Activated CD4-positive, alpha-beta T cell treated with anti-CD3 and anti-CD28 coated beads for 36 hours (primary cell): ENCODE measurements at regions not wholly inside any gene's neighbourhood (a gene's known extent, or its start where the extent isn't known, plus 50 kb on each side); places are given as distances from the start of the nearest gene placed in this dataset.

Experiments
- ATAC-seq: fragments of 200-7000 bp; cut with Tn5 transposase; one replicate; pipeline ENCODE4 v1.10.0; 2021; ENCODE audit warnings: mild to moderate bottlenecking, moderate library complexity
- CTCF ChIA-PET: fragments of 350-600 bp; sonication (Branson Sonifier 250); formaldehyde crosslinking; loops from one replicate; lab custom pipeline; 2021; ENCODE audit warnings: antibody characterized with exemption; lab: Charles Lee
- POLR2A ChIA-PET: fragments of 350-600 bp; sonication (Branson Sonifier 250); formaldehyde crosslinking; loops from one replicate; lab custom pipeline; 2021; ENCODE audit warnings: antibody characterized with exemption, inconsistent platforms; lab: Charles Lee
- DNase-seq: peaks from one replicate; pipeline ENCODE4 v3.0.0-alpha.2; 2020
- H3K27ac Mint-ChIP-seq: one replicate; pipeline ENCODE4 v1.8.0; 2021; ENCODE audit warnings: mixed read lengths
- H3K27me3 Mint-ChIP-seq: one replicate; pipeline ENCODE4 v1.8.0; 2021; ENCODE audit warnings: mixed read lengths
- H3K36me3 Mint-ChIP-seq: one replicate; pipeline ENCODE4 v1.8.0; 2021; ENCODE audit warnings: low read depth, mixed read lengths
- H3K4me1 Mint-ChIP-seq: one replicate; pipeline ENCODE4 v1.8.0; 2021; ENCODE audit warnings: mixed read lengths
- H3K4me3 Mint-ChIP-seq: one replicate; pipeline ENCODE4 v1.8.0; 2021; ENCODE audit warnings: mild to moderate bottlenecking, moderate library complexity, mixed read lengths
- H3K9me3 Mint-ChIP-seq: one replicate; pipeline ENCODE4 v1.8.0; 2021; ENCODE audit warnings: low read depth, mixed read lengths
- intact Hi-C, 2 experiments: fragments of 100-400 bp; cut with DNase I in 1 of 2; cut with micrococcal nuclease in 1 of 2; formaldehyde crosslinking; loops; one replicate each; pipeline versions ENCODE4 v1.14.2 to v1.15.1; 2022 to 2024; cut with DNase I, micrococcal nuclease

GRCh38 chr15:81536356-81536755 lies 162.3 kb upstream of the TMC3 start:
- CTCF ChIA-PET: interaction anchor here (0.6 kb wide), 1 partner anchor 642 kb away, joined by 3 read pairs; no protein-coding TSS in a partner anchor
- Mint-ChIP-seq H3K4me3 (no peak overlapping the region), H3K4me1 (no peaks in the 10 kb centered on the region), H3K36me3 (no peaks in the 10 kb centered on the region), H3K27ac (no peak overlapping the region), H3K27me3 (peaks cover 12% of the 10 kb centered on the region), H3K9me3 (no peaks in the 10 kb centered on the region)
- intact Hi-C loops: no loop called here
- POLR2A ChIA-PET: no interaction called here
- ATAC-seq: no peak
- no peak for DNase-seq

- no peak overlapping the region for H3K4me3 Mint-ChIP-seq
- DNase-seq: no peak
Measured at GRCh38 chr15:81534124-81534523, 160.1 kb upstream of the TMC3 start.

GRCh38 chr15:81532001-81532400 lies 158.0 kb upstream of the TMC3 start:
- H3K36me3 Mint-ChIP-seq: no peaks in the 10 kb centered on the region
- no peak overlapping the region for H3K27ac Mint-ChIP-seq
- ATAC-seq (no peak), DNase-seq (no peak)
- ChIA-PET CTCF (no interaction called here), POLR2A (no interaction called here)
- peaks cover 4% of the 10 kb centered on the region for H3K27me3 Mint-ChIP-seq
- no peaks in the 10 kb centered on the region for H3K4me1 Mint-ChIP-seq
- intact Hi-C loops: no loop called here
- H3K4me3 Mint-ChIP-seq: no peak overlapping the region
- H3K9me3 Mint-ChIP-seq: no peaks in the 10 kb centered on the region

More at GRCh38 chr15:81534124-81534523, 160.1 kb upstream of the TMC3 start:
- Mint-ChIP-seq H3K9me3 (no peaks in the 10 kb centered on the region), H3K36me3 (no peaks in the 10 kb centered on the region), H3K27me3 (peaks cover 9% of the 10 kb centered on the region), H3K4me1 (no peaks in the 10 kb centered on the region), H3K27ac (no peak overlapping the region)
- ChIA-PET CTCF (no interaction called here), POLR2A (no interaction called here)
- intact Hi-C loops: no loop called here
- no peak for ATAC-seq

- Mint-ChIP-seq H3K4me1 (no peaks in the 10 kb centered on the region), H3K27ac (no peak overlapping the region), H3K27me3 (peaks cover 3% of the 10 kb centered on the region), H3K9me3 (no peaks in the 10 kb centered on the region), H3K4me3 (no peak overlapping the region), H3K36me3 (no peaks in the 10 kb centered on the region)
- no peak for DNase-seq
- ChIA-PET CTCF (no interaction called here), POLR2A (no interaction called here)
- no peak for ATAC-seq
- intact Hi-C loops: no loop called here
Measured at GRCh38 chr15:81531109-81531592, 157.1 kb upstream of the TMC3 start.

GRCh38 chr15:81530271-81530691 lies 156.3 kb upstream of the TMC3 start:
- intact Hi-C loops: no loop called here
- Mint-ChIP-seq H3K27ac (no peak overlapping the region), H3K9me3 (no peaks in the 10 kb centered on the region), H3K27me3 (peaks cover 3% of the 10 kb centered on the region), H3K4me3 (no peak overlapping the region), H3K36me3 (no peaks in the 10 kb centered on the region), H3K4me1 (no peaks in the 10 kb centered on the region)
- POLR2A ChIA-PET: no interaction called here
- no peak for DNase-seq
- CTCF ChIA-PET: no interaction called here
- ATAC-seq: no peak

- H3K36me3 Mint-ChIP-seq: no peaks in the 10 kb centered on the region
- peaks cover 3% of the 10 kb centered on the region for H3K27me3 Mint-ChIP-seq
- no peak overlapping the region for H3K4me3 Mint-ChIP-seq
- H3K4me1 Mint-ChIP-seq: no peaks in the 10 kb centered on the region
- POLR2A ChIA-PET: no interaction called here
- no peak overlapping the region for H3K27ac Mint-ChIP-seq
- ATAC-seq (no peak), DNase-seq (no peak)
- CTCF ChIA-PET: no interaction called here
- no peaks in the 10 kb centered on the region for H3K9me3 Mint-ChIP-seq
- intact Hi-C loops: no loop called here
Measured at GRCh38 chr15:81529481-81529880, 155.5 kb upstream of the TMC3 start.

- CTCF ChIA-PET: no interaction called here
- no peaks in the 10 kb centered on the region for H3K4me1 Mint-ChIP-seq
- DNase-seq (no peak), ATAC-seq (no peak)
- H3K27ac Mint-ChIP-seq: no peak overlapping the region
- intact Hi-C loops: no loop called here
- POLR2A ChIA-PET: no interaction called here
- H3K27me3 Mint-ChIP-seq: peaks cover 6% of the 10 kb centered on the region
- no peak overlapping the region for H3K4me3 Mint-ChIP-seq
- H3K9me3 Mint-ChIP-seq: no peaks in the 10 kb centered on the region
- H3K36me3 Mint-ChIP-seq: no peaks in the 10 kb centered on the region
Measured at GRCh38 chr15:81526029-81526428, 152.0 kb upstream of the TMC3 start.

GRCh38 chr15:81524496-81524895 lies 150.5 kb upstream of the TMC3 start:
- CTCF ChIA-PET: no interaction called here
- POLR2A ChIA-PET: no interaction called here
- H3K36me3 Mint-ChIP-seq: no peaks in the 10 kb centered on the region
- DNase-seq (no peak), ATAC-seq (no peak)
- intact Hi-C loops: no loop called here
- no peaks in the 10 kb centered on the region for H3K9me3 Mint-ChIP-seq
- no peak overlapping the region for H3K27ac Mint-ChIP-seq
- H3K4me1 Mint-ChIP-seq: no peaks in the 10 kb centered on the region
- no peak overlapping the region for H3K4me3 Mint-ChIP-seq
- peaks cover 6% of the 10 kb centered on the region for H3K27me3 Mint-ChIP-seq

GRCh38 chr15:81523867-81524266 lies 149.9 kb upstream of the TMC3 start:
- H3K4me1 Mint-ChIP-seq: no peaks in the 10 kb centered on the region
- no peak overlapping the region for H3K27ac Mint-ChIP-seq
- ChIA-PET CTCF (no interaction called here), POLR2A (no interaction called here)
- H3K36me3 Mint-ChIP-seq: no peaks in the 10 kb centered on the region
- H3K4me3 Mint-ChIP-seq: no peak overlapping the region
- DNase-seq (no peak), ATAC-seq (no peak)
- peaks cover 9% of the 10 kb centered on the region for H3K27me3 Mint-ChIP-seq
- intact Hi-C loops: no loop called here
- H3K9me3 Mint-ChIP-seq: no peaks in the 10 kb centered on the region

GRCh38 chr15:81520480-81520879 lies 146.5 kb upstream of the TMC3 start:
- ChIA-PET POLR2A (no interaction called here), CTCF (no interaction called here)
- intact Hi-C loops: no loop called here
- H3K36me3 Mint-ChIP-seq: no peaks in the 10 kb centered on the region
- H3K27me3 Mint-ChIP-seq: peaks cover 9% of the 10 kb centered on the region
- no peak overlapping the region for H3K27ac Mint-ChIP-seq
- H3K4me3 Mint-ChIP-seq: no peak overlapping the region
- no peak for ATAC-seq
- no peaks in the 10 kb centered on the region for H3K4me1 Mint-ChIP-seq
- DNase-seq: no peak
- no peaks in the 10 kb centered on the region for H3K9me3 Mint-ChIP-seq

GRCh38 chr15:81516461-81516860 lies 142.4 kb upstream of the TMC3 start:
- Mint-ChIP-seq H3K27ac (no peak overlapping the region), H3K4me1 (no peaks in the 10 kb centered on the region), H3K9me3 (no peaks in the 10 kb centered on the region), H3K27me3 (peaks cover 6% of the 10 kb centered on the region), H3K4me3 (no peak overlapping the region), H3K36me3 (no peaks in the 10 kb centered on the region)
- DNase-seq (no peak), ATAC-seq (no peak)
- intact Hi-C loops: no loop called here
- ChIA-PET CTCF (interaction anchor here (1.3 kb wide), 1 partner anchor 41 kb away, joined by 3 read pairs; no protein-coding TSS in a partner anchor), POLR2A (no interaction called here)

- intact Hi-C loops: no loop called here
- Mint-ChIP-seq H3K36me3 (no peaks in the 10 kb centered on the region), H3K9me3 (no peaks in the 10 kb centered on the region), H3K27me3 (peaks cover 6% of the 10 kb centered on the region), H3K27ac (no peak overlapping the region), H3K4me1 (no peaks in the 10 kb centered on the region), H3K4me3 (no peak overlapping the region)
- ChIA-PET POLR2A (no interaction called here), CTCF (interaction anchor here (1.3 kb wide), 1 partner anchor 41 kb away, joined by 3 read pairs; no protein-coding TSS in a partner anchor)
- DNase-seq: no peak
- ATAC-seq: no peak
Measured at GRCh38 chr15:81516012-81516411, 142.0 kb upstream of the TMC3 start.
